ENCODE measurements at regions not wholly inside any gene's neighbourhood (a gene's known extent, or its start where the extent isn't known, plus 50 kb on each side); places are given as distances from the start of the nearest gene placed in this dataset.
"Not testable (repeated sequence)": the region's sequence is repeated elsewhere in the genome, so short reads cannot be mapped to it uniquely, and the experiment has no call there.

- H3K36me3 Mint-ChIP-seq, result no peaks in the 10 kb centered on the region
- H3K27me3 Mint-ChIP-seq, result no peaks in the 10 kb centered on the region
- ATAC-seq (no peak), DNase-seq (no peak)
- no peaks in the 10 kb centered on the region for H3K9me3 Mint-ChIP-seq (ENCODE audit: low read depth)
- CTCF ChIA-PET, result no interaction called here
- no peak overlapping the region for H3K27ac Mint-ChIP-seq
- no peak overlapping the region for H3K4me3 Mint-ChIP-seq
- peaks cover 8% of the 10 kb centered on the region for H3K4me1 Mint-ChIP-seq
These were observed 73.4 kb downstream of the CYTL1 start for GRCh38 chr4:4945829-4946228.

DNA sequence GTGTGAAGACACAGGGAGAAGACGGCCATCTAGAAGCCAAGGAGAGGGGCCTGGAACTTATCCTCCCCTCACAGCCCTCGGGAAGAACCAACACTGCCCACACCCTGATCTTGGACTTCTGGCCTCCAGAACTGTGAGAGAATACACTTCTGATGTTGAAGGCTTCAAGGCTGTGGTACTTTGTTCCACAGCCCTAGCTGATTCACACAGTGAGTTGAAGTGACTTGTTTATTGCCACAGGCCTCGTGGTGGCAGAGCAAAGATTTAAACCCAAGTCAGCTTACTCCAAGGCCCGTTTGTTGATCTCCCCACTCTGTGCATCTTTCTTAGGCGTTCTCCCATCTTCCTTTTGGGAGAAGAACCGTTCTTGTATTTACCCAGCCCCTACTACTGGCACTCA, 72.8 kb downstream of the CYTL1 start:
- CTCF ChIA-PET, result no interaction called here
- peaks cover 8% of the 10 kb centered on the region for H3K4me1 Mint-ChIP-seq

DNA sequence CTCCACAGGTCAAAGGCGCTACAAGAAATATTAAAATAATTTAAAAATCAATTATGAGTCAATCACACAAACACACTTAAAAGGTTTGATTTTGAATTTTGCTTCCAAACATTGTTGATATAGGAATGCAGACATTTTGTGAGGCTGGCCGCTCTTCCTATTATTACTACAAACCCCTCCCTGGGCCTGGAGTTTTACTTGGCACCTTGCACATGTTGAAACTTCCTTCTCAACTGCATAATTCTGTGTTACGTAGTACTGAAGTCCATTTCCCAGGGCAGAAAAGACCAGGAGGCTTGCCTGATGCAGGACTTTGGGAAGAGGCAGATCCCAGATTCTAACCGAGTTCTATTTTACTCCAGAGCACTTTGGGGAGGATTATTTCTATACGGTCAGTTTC, 71.5 kb downstream of the CYTL1 start:
- Mint-ChIP-seq H3K27ac (no peak overlapping the region), H3K36me3 (no peaks in the 10 kb centered on the region), H3K27me3 (no peaks in the 10 kb centered on the region), H3K9me3 (ENCODE audit: low read depth) (no peaks in the 10 kb centered on the region), H3K4me3 (no peak overlapping the region), H3K4me1 (peaks cover 8% of the 10 kb centered on the region)
- DNase-seq (no peak), ATAC-seq (no peak)
- CTCF ChIA-PET, result no interaction called here

More for the DNA sequence above, 72.8 kb downstream of the CYTL1 start:
- H3K9me3 Mint-ChIP-seq (ENCODE audit: low read depth), result no peaks in the 10 kb centered on the region
- H3K36me3 Mint-ChIP-seq, result no peaks in the 10 kb centered on the region
- no peaks in the 10 kb centered on the region for H3K27me3 Mint-ChIP-seq
- H3K4me3 Mint-ChIP-seq, result no peak overlapping the region
- ATAC-seq (no peak), DNase-seq (no peak)
- no peak overlapping the region for H3K27ac Mint-ChIP-seq

DNA sequence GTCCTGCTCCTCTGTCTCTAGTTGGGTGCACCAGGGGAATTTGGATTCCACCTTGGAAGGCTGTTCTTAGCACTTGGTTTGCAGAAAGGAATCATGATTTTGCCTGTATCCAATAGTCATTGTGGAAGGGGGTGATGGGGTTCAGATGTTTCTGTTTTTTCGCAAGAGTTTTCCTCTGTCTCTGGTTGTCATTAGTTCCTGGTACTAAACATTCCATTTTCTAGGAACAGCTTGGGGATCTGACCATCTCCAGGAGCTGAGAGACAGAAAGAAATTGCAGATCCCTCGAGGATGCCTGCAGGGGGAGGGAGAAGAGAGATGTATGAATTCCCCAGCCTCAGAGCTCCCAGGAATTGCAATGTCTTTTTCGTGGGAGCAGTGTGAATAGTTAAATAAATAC, 70.9 kb downstream of the CYTL1 start:
- Mint-ChIP-seq H3K9me3 (ENCODE audit: low read depth) (no peaks in the 10 kb centered on the region), H3K27ac (no peak overlapping the region), H3K4me1 (peaks cover 8% of the 10 kb centered on the region), H3K36me3 (no peaks in the 10 kb centered on the region), H3K4me3 (no peak overlapping the region), H3K27me3 (no peaks in the 10 kb centered on the region)
- DNase-seq (no peak), ATAC-seq (no peak)
- CTCF ChIA-PET, result no interaction called here

DNA sequence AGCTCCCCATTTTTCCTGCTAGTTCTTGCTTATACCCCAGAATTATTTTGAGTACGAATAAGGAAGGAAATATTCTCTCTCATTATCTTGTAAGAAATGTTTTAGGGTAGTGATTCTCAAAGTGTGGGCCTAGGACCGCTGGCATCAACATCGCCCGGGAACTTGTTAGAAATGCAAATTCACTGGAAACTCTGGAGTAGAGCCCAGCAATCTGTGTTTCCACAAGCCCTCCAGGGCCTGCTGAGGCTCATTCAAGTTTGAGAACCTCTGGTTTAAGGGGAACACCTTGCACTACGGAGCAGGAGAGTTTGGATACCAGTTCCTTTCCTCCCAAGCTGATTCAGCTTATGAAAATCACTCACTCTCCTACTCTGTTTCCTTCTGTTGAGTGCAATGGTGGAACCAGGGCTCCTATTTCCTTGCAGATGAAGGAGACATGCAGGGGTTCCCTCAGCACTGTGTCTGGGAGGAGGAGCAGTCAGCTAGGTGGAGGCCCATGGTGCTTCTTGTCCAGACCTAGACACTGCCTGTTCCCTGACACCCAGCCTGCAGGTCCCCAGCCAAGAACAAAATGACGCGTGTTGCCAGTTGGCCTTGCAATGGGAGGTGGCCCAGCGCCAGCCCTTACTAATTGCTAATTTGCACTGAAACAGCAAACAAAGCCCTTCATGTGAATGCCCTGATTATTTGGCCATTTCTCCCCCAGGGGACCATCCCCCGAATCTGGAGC, 68.5 kb downstream of the CYTL1 start:
- CTCF ChIA-PET, result no interaction called here
- DNase-seq, result no peak
- no peaks in the 10 kb centered on the region for H3K36me3 Mint-ChIP-seq

DNA sequence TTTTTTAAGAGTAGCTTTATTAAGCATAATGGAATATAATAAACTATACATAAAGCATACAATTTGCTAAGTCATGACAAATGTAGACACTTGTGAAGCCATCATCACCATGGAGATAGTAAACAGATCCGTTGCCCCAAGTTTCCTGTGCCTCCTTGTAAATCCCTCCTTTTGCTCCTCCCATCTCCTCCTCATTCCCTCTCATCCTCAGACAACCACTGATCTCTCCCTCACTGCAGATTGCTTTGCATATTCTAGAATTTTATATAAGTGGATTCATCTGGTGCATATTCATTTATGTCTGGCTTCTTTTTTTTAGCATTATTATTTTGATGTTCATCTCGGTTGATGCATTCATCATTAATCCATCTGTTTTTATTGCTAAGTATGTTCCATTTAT, 67.0 kb downstream of the CYTL1 start:
- Mint-ChIP-seq H3K27ac (no peak overlapping the region), H3K4me1 (no peaks in the 10 kb centered on the region), H3K4me3 (no peak overlapping the region), H3K9me3 (ENCODE audit: low read depth) (no peaks in the 10 kb centered on the region), H3K27me3 (no peaks in the 10 kb centered on the region), H3K36me3 (no peaks in the 10 kb centered on the region)
- ATAC-seq (no peak), DNase-seq (no peak)
- CTCF ChIA-PET, result no interaction called here

More for the DNA sequence above, 68.5 kb downstream of the CYTL1 start:
- ATAC-seq, result no peak
- Mint-ChIP-seq H3K27me3 (no peaks in the 10 kb centered on the region), H3K4me1 (no peaks in the 10 kb centered on the region), H3K4me3 (no peak overlapping the region), H3K9me3 (ENCODE audit: low read depth) (no peaks in the 10 kb centered on the region), H3K27ac (no peak overlapping the region)

DNA sequence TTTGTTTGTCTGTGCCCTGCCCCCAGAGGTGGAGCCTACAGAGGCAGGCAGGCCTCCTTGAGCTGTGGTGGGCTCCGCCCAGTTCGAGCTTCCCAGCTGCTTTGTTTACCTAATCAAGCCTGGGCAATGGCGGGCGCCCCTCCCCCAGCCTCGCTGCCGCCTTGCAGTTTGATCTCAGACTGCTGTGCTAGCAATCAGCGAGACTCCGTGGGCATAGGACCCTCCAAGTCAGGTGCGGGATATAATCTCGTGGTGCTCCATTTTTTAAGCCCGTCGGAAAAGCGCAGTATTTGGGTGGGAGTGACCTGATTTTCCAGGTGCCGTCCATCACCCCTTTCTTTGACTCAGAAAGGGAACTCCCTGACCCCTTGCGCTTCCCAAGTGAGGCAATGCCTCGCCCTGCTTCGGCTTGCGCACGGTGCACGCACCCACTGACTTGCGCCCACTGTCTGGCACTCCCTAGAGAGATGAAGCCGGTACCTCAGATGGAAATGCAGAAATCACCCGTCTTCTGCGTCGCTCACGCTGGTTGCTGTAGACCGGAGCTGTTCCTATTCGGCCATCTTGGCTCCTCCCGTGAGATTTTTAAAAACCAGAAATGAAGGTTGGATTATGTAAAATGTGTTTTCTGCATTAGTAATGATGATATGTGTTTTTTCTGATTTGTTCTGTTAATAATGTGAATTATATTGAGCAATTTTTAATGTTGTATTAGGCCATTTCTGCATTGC, 59.7 kb downstream of the CYTL1 start:
- CTCF ChIA-PET, H3K36me3 Mint-ChIP-seq, ATAC-seq, DNase-seq, H3K27me3 Mint-ChIP-seq, H3K27ac Mint-ChIP-seq, H3K4me1 Mint-ChIP-seq, H3K4me3 Mint-ChIP-seq: not testable (repeated sequence)
- peaks cover 10% of the 10 kb centered on the region for H3K9me3 Mint-ChIP-seq (ENCODE audit: low read depth)

GRCh38 chr4:4960574-4960973, 58.7 kb downstream of the CYTL1 start:
- H3K9me3 Mint-ChIP-seq (ENCODE audit: low read depth), result peaks cover 12% of the 10 kb centered on the region
- no peak overlapping the region for H3K4me3 Mint-ChIP-seq
- ATAC-seq (no peak), DNase-seq (no peak)
- H3K27ac Mint-ChIP-seq, result no peak overlapping the region
- peaks cover 2% of the 10 kb centered on the region for H3K36me3 Mint-ChIP-seq
- H3K27me3 Mint-ChIP-seq, result no peaks in the 10 kb centered on the region
- no peaks in the 10 kb centered on the region for H3K4me1 Mint-ChIP-seq
- CTCF ChIA-PET, result no interaction called here

- peaks cover 12% of the 10 kb centered on the region for H3K9me3 Mint-ChIP-seq (ENCODE audit: low read depth)
- H3K4me3 Mint-ChIP-seq, result no peak overlapping the region
- DNase-seq (no peak), ATAC-seq (no peak)
- H3K36me3 Mint-ChIP-seq, result peaks cover 2% of the 10 kb centered on the region
- no peak overlapping the region for H3K27ac Mint-ChIP-seq
- CTCF ChIA-PET, result no interaction called here
- no peaks in the 10 kb centered on the region for H3K27me3 Mint-ChIP-seq
- H3K4me1 Mint-ChIP-seq, result no peaks in the 10 kb centered on the region
These were observed 57.3 kb downstream of the CYTL1 start for GRCh38 chr4:4961936-4962335.

GRCh38 chr4:4962928-4963327, 56.3 kb downstream of the CYTL1 start:
- DNase-seq (no peak), ATAC-seq (no peak)
- peaks cover 2% of the 10 kb centered on the region for H3K36me3 Mint-ChIP-seq
- no peaks in the 10 kb centered on the region for H3K27me3 Mint-ChIP-seq
- CTCF ChIA-PET, result no interaction called here
- no peak overlapping the region for H3K27ac Mint-ChIP-seq
- H3K4me1 Mint-ChIP-seq, result no peaks in the 10 kb centered on the region
- H3K4me3 Mint-ChIP-seq, result no peak overlapping the region
- peaks cover 12% of the 10 kb centered on the region for H3K9me3 Mint-ChIP-seq (ENCODE audit: low read depth)
